Midbrain (tissue), 1 donor: ENCODE measurements at regions not wholly inside any gene's neighbourhood (a gene's known extent, or its start where the extent isn't known, plus 50 kb on each side); places are given as distances from the start of the nearest gene placed in this dataset.

ENCODE experiments used
- DNase-seq: peaks from one replicate; lab custom pipeline; 2025; lab: John Stamatoyannopoulos, UW

DNA sequence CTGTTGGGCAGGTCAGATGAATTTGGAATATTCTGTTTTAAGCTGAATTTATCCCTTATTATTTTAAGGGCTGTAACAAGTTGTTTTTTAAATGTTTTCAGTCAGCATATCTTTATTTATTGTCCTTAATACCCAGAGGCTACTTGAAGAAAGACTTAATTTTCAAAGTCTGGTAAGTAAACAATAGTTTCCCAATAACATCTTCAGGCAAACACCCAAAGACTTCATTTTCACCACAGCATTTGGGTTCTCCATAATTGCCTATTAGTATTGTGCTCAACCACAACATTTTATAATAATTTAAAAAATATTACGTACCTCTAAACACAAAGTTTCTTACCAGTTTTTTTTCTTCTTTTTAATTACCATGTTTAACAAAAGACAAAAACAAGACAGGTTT, 60.0 kb upstream of the MKLN1 start:
- no peak for DNase-seq

DNA sequence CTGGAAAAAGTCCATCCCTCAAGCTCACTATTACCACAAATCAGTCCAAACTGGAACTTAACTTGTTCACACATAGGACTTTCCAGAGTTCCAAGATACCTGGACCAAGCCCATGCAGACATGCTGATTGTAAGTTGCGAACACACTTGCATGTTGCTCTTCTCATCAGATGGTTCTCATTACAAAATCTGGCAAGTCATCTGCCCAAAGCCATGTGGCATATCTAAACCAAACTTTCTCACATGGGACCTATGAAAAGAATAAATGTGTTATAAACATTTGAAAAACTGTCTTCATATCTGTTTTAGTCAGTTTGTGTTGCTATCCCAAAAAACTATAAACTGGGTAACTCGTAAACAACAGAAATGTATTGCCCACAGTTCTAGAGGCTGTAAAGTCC, 58.8 kb upstream of the MKLN1 start:
- DNase-seq = no peak

DNA sequence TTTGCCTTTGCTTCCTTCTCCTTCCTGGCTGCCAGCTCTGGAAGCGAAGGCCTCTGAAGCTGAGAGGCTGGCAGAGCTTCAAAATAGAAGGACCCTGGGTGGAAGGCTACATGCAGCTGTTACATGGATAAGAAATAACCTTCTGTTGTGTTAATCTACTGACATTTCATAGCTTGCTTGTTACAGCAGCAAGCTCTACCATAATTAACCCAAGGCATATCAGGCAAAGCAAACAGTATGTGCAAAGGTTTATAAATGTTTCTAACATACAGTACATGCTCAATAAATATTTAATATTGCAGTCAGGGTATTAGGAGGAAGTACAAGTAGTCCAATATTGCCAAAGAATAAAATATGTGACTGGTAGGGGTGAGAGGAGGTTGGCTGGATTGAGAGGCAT, 55.6 kb upstream of the MKLN1 start:
- DNase-seq = no peak

DNA sequence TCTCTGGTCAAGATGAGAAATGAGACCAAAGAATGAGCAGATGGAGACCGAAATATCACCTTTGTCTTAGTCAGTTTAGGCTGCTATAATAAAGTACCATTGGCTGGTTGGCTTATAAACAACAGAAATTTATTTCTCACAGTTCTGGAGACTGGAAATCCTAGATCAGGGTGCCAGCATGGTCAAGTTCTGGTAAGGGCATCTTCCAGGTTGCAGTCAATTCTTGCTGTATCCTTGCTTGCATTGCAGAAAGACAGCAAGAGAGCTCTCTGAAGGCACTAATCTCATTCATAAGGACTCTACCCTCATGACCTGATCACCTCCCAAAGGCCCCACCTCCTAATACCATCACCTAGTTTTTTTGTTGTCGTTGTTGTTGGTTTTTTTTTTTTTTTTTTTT, 52.7 kb upstream of the MKLN1 start:
- DNase-seq = no peak

DNA sequence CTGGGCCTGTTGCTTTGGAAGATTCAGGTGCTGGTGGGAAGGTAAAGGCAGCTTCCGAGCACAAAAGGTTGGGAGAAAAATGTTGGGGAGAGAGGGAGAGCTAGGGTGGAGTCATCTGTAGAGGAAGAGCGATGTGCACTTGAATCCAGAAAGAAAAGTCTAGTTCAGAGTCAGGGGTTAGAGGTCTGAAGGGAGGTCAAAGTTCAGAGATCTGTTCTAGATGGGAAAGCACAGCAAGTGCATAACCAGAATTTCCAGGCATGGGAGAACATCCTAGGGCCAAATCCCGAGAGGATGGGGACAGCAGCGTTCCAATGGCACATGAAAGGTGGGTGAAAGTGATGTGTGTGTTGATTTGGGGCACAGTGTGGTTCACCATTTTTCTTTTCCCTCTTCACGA, 51.5 kb upstream of the MKLN1 start:
- DNase-seq = no peak

DNA sequence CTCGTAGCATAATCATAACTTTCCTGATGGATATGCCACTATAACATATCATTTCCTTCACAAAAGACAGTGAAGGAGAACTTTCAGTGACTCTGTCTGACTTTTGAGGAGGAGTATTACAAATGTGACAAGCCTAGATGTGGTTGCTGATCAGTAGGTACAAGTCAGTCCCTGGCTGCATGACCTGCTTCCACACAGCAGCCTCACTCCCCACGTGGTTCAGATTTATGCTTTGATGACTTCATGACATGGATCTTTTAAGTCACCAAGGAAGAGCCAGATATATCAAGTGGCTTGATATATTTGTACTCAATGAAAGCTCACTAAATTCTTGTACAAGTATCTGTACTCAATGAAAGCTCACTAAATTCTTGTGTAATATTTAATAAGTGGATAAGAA, 50.9 kb upstream of the MKLN1 start:
- no peak for DNase-seq
